NCI-H1930 (cell line): ENCODE measurements at regions not wholly inside any gene's neighbourhood (a gene's known extent, or its start where the extent isn't known, plus 50 kb on each side); places are given as distances from the start of the nearest gene placed in this dataset.
"Not testable (repeated sequence)": the region's sequence is repeated elsewhere in the genome, so short reads cannot be mapped to it uniquely, and the experiment has no call there.

ENCODE experiments used
- DNase-seq, 2 experiments: peaks; one replicate each; lab custom pipeline; 2025; lab: John Stamatoyannopoulos, UW

DNA sequence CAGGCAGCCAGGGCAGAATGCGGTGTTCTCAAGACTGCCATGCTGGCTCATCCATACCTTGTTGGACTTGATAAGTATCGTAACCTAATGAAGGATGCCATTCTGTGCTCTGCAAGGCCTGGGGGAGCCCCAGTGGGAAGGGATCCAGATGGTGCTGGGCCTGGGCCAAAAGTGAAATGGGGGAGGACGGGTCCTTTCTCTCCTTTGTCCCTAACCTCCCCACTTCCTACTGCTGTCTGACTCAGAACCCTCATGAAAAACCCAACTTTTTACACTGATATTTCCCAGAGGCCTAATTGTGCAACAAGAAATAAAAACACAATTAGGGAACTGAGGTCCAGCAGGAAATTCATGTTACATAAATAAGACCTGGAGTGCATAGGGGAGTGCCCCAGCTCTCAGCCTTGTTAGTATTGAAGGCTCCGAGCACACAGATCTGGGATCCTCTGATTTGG lies 193.7 kb upstream of the SVIL start:
- DNase-seq = no peak

DNA sequence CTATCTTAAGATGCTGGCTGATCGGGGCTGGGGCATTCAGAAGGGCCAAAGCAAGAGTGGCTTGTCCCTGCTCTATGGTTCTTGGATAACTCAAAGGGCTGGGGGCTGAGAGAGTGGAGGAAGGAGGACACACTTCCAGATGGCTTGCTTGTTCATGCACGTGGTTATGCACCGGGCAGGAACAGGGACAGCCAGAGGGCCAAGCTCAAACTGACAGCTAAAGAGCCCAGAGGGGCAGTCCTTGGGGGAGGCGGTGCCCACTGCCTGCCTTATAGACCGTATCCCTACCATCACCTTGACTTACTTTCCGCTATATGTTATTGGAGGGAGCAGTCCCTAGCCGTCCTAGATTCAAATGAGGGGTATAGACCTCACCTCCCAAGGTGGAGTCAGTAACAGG lies 192.7 kb upstream of the SVIL start:
- no peak for DNase-seq

DNA sequence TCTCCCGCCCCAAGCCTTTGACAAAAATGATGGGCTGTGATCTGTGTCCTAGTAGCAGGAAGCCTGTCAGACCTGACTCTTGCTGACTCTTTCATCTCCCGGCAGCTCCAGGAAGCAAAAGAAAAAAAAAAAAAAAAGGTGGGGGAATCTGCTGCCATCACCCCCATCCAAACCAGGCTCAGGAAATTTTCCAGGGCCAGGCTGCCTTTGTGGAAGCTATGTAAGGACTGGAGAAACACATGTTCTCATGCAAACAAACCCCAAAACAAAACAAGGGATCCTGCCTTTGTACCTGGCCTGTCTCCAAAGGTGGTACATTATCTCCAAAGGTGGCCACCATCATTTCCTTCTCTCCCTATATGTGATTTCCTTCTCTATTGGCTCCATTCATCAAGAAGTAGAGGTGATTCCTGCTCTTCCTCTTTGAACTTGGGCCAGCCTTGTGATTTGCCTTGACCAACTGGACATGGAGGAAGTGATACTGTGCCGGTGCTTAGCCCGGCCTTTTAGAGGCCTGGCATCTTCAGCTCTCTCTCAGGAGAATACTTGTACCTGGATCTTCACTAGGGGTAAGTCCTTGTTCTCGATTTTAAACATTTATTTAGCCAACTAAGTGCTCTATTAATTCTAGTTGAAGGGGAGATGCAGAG lies 192.2 kb upstream of the SVIL start:
- DNase-seq = no peak

DNA sequence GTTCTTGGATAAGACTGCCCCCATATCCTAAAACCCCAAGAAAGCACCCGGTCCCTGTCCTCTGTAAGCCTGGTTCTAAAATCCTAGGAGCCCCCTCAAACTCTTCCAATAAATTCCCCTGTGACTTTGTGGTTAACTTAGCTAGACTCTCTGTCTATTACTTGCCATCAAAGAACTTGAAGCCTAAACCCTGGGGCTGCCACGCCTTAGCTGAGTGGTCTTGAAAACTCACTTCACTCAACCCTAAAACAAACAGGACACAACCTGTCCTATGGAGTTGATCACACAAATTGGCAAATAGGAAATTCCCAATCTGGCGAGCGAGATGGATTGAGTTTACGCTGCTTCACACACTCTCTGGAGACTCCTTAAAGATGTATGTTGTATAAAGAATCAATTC lies 191.4 kb upstream of the SVIL start:
- no peak for DNase-seq

DNA sequence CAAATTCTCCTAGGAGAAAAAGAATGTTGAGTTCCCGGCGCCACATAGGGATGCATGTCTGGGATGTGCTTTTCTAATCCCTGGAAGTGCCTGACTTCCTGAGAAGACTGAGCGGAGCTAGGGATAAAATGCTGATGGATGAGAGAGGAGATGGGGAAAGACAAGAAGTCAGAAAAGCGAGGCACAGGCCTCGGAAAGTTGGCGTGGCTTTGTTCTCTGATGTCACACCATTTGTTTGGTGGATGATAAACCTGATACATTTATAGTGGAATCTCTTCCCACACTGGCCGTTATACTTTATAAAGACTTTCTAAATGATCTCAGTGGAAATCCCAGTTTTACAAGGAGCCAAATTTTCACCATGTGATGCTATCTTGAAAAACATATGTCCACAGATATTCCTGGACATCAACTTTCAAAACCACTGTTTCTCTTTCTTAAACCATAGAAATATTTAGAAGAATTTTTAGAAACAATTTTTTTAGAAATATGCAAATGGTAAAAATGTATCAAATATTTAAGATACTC lies 188.8 kb upstream of the SVIL start:
- DNase-seq = no peak

DNA sequence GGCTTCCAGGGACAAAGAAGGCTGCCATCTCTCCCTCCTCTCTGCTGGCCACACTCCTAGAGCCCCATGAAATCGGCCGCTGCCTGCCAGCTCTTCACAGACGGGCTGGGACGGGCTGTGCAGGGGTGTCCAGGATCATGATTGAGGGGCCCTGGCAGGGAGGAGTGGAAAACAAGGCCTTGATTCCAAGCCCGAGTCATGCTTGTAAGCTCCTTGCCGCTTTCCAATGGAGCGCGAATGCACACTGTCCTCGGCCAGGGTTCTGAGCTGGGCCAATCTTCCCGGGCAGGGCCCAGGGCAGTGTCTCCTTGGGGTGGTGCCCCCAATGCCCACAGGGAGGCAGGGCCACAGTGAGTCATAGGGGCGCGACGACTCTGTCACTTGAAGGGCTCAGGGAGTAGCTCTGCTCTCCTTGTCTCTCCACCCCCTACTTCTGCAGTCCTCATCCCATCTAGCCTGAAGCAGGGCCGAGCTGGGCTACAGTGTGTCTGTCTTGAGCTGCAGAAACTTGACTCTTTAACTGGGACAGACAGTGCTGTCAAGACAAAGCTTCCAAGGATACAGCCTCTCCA lies 186.2 kb upstream of the SVIL start:
- DNase-seq = no peak

DNA sequence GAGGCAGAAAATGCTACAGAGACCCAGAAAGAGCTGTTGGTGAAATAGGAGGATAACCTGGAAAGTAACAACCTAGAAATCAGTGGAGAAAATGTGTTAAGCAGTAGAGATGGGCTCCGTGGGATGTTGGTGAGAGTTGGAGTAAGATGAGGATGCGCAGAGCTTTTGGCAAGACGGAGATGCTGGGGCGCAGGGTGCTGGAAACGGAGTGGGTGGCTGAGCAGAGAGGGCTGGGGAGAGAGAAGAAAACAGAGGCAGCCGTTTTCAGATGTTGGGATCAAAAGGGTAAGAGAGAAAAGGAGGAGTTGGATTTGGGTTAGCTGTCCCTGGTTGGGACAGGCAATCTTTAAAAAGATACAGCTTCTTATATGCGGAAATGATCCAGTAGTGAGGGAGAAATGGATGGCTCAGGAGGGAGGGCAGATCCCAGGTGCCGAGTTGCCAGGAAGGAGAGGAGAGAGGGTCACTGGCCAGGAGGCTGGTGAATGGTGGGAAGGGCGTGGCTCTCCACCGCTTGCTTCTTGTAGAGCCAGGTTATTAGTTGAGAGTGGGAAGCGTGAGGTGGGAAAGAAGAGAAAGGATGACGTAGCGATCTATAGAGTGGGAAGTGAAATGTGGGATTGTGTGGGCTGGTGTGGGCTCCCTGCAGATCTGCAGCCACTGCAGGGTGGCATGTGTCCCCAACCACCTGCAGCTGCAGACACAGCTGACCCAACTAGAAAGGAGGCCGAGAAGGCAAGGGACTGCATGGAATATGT lies 182.2 kb upstream of the SVIL start:
- no peak for DNase-seq

DNA sequence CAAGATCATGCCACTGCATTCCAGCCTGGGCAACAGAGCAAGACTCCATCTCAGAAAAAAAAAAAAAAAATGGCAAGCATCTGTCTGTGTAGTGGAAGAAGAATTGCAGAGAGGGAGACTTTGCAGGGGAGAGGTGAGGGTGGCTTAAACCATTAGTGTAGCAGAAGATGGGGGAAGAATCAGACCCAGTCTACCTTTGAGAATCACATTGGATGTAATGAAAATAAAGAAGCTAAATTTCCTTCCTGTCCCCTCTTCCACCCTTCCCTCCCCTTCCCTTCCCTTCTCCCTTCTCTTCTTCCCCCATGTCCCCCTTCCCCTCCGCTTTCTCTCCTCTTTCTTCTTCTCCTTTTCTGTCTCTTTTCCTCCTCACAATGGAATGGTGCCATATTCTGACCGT lies 180.8 kb upstream of the SVIL start:
- DNase-seq = no peak

DNA sequence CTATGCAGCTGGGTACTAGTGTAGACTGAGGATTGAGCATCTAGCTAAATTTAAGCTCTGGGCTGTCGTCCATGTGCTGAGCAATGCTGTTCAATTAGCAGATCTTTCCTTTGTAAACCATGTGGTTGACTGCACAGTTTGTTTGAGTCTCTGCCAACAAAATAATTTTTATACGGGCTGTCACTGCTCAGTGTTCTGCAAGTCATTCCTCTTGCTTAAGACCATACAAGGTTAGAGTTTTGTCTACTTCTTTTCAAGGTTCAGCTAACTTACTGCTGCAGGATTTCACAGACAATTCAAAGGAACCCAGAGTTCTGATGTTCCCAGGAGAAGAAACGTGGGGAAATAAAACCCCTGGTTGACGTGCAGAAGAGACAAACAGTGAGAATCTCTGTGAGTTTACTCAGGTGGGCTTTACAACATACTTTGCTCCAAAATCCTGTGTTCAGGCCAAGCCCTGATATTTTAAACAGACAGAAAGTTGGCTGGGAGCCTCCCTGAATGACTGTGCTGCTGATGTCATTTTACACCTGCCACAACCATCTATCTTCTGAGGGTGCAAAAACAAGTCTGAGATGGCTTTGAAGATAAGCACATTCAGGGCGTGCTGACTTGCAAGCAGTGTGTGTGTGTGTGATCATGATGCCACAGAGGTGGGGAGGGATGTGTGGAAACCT lies 177.1 kb upstream of the SVIL start:
- DNase-seq = no peak

DNA sequence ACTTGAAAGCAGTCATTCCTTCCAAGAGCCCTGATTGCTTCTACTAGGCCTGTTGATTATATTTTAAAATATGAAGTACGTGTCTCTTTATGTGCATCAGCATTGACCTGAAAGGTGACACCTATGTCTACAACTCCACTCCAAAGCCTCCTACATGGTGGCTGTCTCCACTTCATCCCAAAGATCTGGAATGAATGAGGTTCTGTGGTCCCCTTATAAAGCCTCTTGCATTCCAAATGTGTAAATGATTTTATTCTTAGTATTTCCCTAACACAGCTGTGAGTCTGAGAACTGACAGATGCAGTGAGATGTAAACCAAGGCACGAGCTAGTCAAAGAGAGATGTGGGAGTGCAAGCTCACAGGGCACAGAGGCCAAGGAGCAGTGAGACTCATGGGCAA lies 176.0 kb upstream of the SVIL start:
- DNase-seq = no peak

DNA sequence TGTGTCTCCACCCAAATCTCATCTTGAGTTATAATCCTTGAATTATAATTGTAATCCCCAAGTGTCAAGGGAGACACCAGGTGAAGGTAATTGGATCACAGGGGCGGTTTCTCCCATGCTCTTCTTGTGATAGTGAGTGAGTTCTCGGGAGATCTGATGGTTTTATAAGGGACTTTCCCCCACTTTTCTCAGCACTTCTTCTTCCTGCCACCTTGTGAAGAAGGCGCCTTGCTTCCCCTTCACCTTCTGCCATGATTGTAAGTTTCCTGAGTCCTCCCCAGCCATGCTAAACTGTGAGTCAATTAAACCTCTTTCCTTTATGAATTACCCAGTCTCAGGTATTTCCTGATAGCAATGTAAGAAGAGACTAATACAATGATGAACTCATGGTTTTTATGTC lies 175.5 kb upstream of the SVIL start:
- not testable (repeated sequence) for DNase-seq

DNA sequence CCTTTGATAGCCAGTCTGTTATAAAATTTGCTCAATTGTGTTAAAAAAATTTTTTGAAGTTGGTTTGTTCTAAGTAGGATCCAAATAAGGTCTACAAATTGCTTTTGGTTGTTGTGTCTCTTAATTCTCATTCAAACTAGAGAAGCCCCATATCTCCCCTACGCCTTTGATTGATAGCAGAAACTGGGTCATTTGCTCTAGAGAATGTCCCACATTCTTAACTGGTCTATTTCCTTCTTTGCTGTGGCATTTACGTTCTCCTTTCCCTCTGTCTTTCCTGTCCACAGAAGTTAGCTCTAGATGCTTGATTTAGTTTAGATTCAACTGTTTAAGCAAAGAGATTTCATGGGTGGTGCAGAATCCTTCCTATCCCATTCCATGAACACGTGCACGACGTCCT lies 174.6 kb upstream of the SVIL start:
- DNase-seq = no peak

DNA sequence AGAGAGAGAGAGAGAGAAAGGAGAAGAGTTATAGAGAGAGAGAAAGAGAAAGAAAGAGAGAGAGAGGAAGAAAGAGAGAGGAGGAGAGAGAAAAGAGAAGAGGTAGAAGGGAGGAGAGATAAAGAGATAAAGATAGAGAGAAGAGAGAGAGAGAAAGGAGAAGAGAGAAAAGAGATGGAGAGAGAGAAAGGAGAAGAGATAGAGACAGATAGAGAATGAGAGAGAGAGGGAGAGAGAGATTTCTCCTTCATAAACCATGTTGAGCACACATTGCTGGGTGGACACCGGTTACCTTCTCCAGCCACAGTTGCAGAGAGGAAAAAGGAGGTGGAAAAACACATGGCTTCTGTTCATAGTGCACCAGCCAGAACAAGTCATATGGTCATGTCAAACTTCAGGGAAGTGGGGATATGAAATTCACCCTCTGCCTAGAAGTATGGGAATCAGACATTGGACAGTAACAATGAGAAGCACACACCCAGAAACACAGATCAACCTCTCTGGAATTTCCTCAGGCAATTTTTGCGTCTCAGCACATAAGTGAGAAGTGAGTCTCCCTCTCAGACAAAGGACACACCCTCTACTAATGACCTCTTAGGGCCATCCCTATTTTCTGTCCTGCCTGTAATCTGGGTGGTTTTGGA lies 172.5 kb upstream of the SVIL start:
- no peak for DNase-seq

DNA sequence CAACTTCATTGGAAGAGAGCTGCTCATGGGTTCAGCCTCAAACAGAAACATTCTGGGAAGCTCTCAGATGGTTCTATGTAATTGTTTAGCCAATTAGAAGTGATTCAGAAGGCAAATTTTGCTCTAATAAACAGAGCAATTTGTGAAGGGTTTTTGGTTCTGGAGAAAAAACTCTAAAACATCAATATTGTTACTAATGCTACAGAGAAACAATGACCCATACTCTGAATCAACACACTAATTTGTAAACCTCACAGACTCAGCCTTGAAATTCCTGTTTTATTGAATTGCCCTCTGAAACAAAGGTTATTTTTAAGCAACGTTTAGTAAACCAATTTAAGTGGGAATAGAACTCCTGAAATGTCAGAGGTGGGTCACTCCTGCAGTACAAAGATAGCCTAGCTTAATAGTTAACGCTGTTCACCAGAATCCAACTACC lies 171.6 kb upstream of the SVIL start:
- DNase-seq = no peak

DNA sequence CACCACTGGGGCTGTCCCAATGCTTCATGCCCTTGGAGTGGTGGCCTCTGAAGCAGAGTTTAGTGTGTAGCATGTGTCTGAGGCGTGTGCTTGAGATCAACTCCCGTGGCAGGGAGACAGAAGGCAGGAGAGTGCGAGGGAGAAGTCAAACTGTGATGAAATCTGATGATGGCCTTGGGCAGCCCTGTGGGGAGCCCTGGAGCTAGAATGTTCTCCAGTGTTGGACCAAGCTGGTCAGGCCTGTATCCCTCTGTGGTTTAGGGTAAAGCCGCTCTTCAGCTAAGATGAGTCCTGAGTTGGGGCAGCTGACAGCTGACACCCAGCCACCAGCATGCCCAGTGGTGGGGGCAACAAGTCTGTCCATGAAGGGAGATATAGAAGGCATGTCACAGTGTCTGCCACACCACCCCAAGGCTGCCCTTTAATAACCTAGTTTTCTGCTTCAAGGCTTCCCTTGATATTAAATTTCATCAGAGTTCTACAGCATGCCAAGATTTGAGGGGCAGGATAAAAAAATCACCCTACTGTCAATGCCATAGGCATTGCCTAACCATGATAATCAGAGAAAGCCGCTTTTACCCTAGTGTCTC lies 170.5 kb upstream of the SVIL start:
- no peak for DNase-seq

DNA sequence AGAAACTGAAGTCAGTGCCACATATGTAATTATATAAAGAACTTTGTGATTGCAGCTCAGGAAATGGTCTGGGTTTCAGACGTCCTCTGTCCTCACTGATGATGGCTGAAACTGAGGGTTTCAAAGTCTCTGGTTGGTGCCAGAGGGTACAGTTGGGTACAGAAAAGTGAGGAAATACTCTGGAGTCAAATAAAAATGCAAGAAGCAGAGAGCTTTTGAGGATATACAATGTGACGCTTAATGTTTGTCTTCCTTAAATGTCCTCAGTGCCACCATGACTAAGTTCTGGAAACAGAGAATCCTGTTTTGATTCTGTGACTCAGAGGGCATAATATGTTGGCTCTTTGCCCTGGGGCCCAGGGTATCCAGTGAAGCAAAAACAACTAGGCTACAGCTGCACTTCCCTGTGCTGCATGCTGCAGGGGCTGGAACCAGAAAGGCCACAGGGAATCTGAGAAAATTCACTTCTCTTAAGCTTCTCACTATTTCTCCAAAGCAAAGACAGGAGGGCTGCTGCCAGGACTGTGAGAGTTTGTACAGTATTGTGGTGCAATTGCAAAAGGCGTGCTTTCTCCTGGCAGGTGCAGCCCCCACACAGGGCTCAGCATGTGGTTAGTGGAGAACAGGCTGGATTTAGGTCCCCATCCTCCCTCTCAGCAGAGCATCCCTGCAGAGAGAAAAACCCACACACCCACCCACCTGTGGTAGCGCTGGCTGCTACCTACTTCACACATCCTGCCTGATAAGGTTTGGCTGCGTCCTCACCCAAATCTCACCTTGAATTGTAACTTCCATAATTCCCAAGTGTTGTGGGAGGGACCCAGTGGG lies 169.5 kb upstream of the SVIL start:
- no peak for DNase-seq

DNA sequence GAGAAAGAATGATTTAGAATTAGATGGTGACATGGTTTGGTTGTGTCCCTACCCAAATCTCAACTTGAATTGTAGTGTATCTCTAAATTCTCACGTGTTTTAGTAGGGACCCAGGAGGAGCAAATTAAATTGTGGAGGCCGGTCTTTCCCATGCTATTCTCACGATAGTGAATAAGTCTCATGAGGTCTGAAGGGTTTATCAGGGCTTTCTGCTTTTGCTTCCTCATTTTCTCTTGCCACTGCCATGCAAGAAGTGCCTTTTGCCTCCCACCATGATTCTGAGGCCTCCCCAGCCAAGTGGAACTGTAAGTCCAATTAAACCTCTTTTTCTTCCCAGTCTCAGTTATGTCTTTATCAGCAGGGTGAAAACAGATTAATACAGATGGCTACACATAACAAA lies 167.4 kb upstream of the SVIL start:
- DNase-seq = no peak

DNA sequence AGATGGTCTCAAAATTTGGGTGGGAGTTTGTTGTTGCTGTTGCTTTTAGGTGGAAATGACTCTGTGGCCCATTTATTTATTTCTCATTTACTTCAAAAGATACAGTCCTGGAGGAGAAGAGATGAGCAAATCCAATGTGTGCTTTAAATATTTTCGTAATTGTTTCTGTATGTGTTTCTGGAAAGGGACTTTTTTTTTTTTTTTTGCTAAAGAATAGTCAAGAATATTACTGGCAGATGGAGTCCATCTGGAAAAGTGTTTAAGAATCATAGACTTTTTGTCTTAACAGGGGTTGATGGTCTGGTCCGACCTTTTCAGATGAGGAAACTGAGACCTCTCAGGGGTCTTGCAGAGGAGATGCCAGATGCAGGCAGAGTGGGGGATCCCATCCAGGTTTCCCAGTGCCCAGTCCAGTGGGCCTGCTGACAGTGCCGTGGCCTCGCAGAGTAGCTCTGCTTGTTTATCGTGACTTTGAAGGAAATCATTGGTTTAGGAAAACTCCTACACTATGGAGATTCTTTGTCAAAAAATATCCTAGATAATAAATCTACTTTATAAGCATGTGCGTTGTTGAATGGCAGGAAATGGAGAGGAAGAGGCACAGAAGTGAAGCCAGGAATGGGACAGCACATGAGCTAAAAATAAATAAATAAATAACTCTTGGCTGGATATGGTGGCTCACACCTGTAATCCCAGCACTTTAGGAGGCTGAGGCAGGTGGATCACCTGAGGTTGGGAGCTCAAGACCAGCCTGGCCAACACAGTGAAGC lies 164.3 kb upstream of the SVIL start:
- no peak for DNase-seq

DNA sequence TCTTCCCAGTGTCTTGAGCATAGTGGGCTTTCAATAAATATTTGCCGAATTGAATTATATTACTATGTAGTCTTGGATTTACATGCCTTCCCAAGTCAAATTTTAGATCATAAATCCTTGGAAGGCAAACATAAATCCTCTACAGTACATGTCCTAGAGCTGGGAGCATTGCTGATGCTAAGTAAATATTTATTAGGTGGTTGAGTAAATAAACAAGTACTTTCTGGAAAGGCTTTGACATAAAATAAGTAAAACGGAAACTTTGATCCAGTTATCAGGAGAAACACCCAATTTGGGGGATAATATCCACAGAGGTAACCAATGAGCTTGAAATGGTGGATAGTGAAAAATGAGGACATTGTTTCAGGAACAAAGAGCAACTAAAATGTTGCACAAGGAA lies 162.8 kb upstream of the SVIL start:
- DNase-seq = no peak

DNA sequence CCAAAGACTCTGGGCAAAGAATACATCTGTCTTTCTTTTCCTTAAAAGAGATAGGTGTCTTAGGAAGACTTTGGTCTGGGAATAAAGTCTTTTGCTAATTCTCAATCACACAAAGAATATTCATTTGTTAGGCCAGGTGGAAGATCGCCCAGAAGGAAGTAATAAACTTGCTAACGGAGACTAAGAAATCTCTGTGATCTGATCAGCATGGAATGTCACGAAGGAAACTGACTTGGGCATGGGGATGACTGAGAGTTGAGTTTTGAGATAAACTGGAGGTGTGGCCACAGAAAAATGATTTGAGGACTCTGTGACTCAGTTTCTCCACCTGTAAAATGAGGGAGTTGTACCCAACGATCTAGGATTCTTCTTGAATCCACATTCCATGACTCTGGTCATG lies 161.1 kb upstream of the SVIL start:
- DNase-seq = no peak
